WTC11 (cell line): ENCODE measurements at regions not wholly inside any gene's neighbourhood (a gene's known extent, or its start where the extent isn't known, plus 50 kb on each side); places are given as distances from the start of the nearest gene placed in this dataset.
"Not testable (repeated sequence)": the region's sequence is repeated elsewhere in the genome, so short reads cannot be mapped to it uniquely, and the experiment has no call there.

Experiments used
- ATAC-seq: fragments of 200-7000 bp; cut with Tn5 transposase; 2 replicates; pipeline ENCODE4 v1.10.0; 2021; ENCODE audit warnings: mild to moderate bottlenecking, moderate library complexity
- CTCF ChIA-PET: fragments of 300-600 bp; sonication (Branson Sonifier 250); formaldehyde crosslinking; loops from one replicate; lab custom pipeline; 2021; ENCODE audit warnings: antibody characterized with exemption; lab: Charles Lee
- POLR2A ChIA-PET: fragments of 350-600 bp; sonication (Branson Sonifier 250); formaldehyde crosslinking; loops from one replicate; lab custom pipeline; 2021; ENCODE audit warnings: antibody characterized with exemption; lab: Charles Lee
- DNase-seq: peaks from one replicate; pipeline ENCODE4 v3.0.0; 2021; ENCODE audit warnings: low spot score
- H3K27ac Mint-ChIP-seq: 2 replicates; pipeline ENCODE4 v1.8.0; 2021; ENCODE audit warnings: mixed read lengths
- H3K27me3 Mint-ChIP-seq: 2 replicates; pipeline ENCODE4 v1.8.0; 2021; ENCODE audit warnings: low read depth, mild to moderate bottlenecking, moderate library complexity, mixed read lengths
- H3K36me3 Mint-ChIP-seq: 2 replicates; pipeline ENCODE4 v1.8.0; 2021; ENCODE audit warnings: mixed read lengths
- H3K4me1 Mint-ChIP-seq: 2 replicates; pipeline ENCODE4 v1.8.0; 2022; ENCODE audit warnings: mixed read lengths
- H3K4me3 Mint-ChIP-seq: 2 replicates; pipeline ENCODE4 v1.8.0; 2021; ENCODE audit warnings: mild to moderate bottlenecking, moderate library complexity, mixed read lengths
- H3K9me3 Mint-ChIP-seq: 2 replicates; pipeline ENCODE4 v1.8.0; 2021; ENCODE audit warnings: mixed read lengths
- CREM ChIP-seq: sonication (generic); formaldehyde crosslinking; IDR thresholded peaks from 2 replicates; pipeline ENCODE4 v1.8.1; 2022; ENCODE audit warnings: mild to moderate bottlenecking, missing genetic modification reagents, moderate library complexity
- ESRRA ChIP-seq: sonication (generic); formaldehyde crosslinking; IDR thresholded peaks from 2 replicates; pipeline ENCODE4 v1.8.1; 2022; ENCODE audit warnings: mild to moderate bottlenecking, missing genetic modification reagents, borderline replicate concordance
- ETV6 ChIP-seq: sonication (generic); formaldehyde crosslinking; IDR thresholded peaks from 2 replicates; pipeline ENCODE4 v1.8.1; 2022; ENCODE audit warnings: mild to moderate bottlenecking, missing genetic modification reagents
- KAT7 ChIP-seq: sonication (generic); formaldehyde crosslinking; IDR thresholded peaks from 2 replicates; pipeline ENCODE4 v1.8.1; 2023; ENCODE audit warnings: missing genetic modification reagents, mild to moderate bottlenecking, borderline replicate concordance
- PRRX2 ChIP-seq: fragments of 250-450 bp; sonication (Bioruptor Pico); IDR thresholded peaks from 2 replicates; pipeline ENCODE4 v1.8.0; 2021; ENCODE audit warnings: mild to moderate bottlenecking
- SMAD3 ChIP-seq: sonication (generic); formaldehyde crosslinking; IDR thresholded peaks from 2 replicates; pipeline ENCODE4 v1.8.0; 2022; ENCODE audit warnings: missing genetic modification reagents, mild to moderate bottlenecking, borderline replicate concordance
- SMAD4 ChIP-seq: sonication (generic); formaldehyde crosslinking; IDR thresholded peaks from 2 replicates; pipeline ENCODE4 v1.8.0; 2022; ENCODE audit warnings: mild to moderate bottlenecking, missing genetic modification reagents
- SOX15 ChIP-seq: fragments of 250-450 bp; sonication (Bioruptor Pico); IDR thresholded peaks from 2 replicates; pipeline ENCODE4 v1.9.0; 2021; ENCODE audit warnings: mild to moderate bottlenecking
- ZNF396 ChIP-seq: fragments of 250-450 bp; sonication (Bioruptor Pico); IDR thresholded peaks from 2 replicates; pipeline ENCODE4 v1.8.0; 2021; ENCODE audit warnings: mild to moderate bottlenecking, moderate library complexity, borderline replicate concordance
- TF ChIP-seq, protein P1 (sequence below): sonication (generic); formaldehyde crosslinking; IDR thresholded peaks from 2 replicates; pipeline ENCODE4 v1.8.1; 2023; ENCODE audit warnings: mild to moderate bottlenecking, missing genetic modification reagents
- TF ChIP-seq, protein P2 (sequence below): sonication (generic); formaldehyde crosslinking; IDR thresholded peaks from 2 replicates; pipeline ENCODE4 v1.8.1; 2023; ENCODE audit warnings: mild to moderate bottlenecking, moderate library complexity, missing genetic modification reagents
- TF ChIP-seq, protein P3 (sequence below): fragments of 250-450 bp; sonication (Bioruptor Pico); IDR thresholded peaks from 2 replicates; pipeline ENCODE4 v1.9.0; 2021; ENCODE audit warnings: moderate library complexity, mild to moderate bottlenecking, inconsistent platforms, borderline replicate concordance
- TF ChIP-seq, protein P4 (sequence below): sonication (generic); formaldehyde crosslinking; conservative IDR thresholded peaks from 2 replicates; pipeline ENCODE4 v1.8.1; 2022; ENCODE audit warnings: mild to moderate bottlenecking, missing genetic modification reagents
- TF ChIP-seq, protein P5 (sequence below): fragments of 250-450 bp; sonication (Bioruptor Pico); conservative IDR thresholded peaks from 2 replicates; pipeline ENCODE4 v1.9.0; 2021; ENCODE audit warnings: mild to moderate bottlenecking
- TF ChIP-seq, protein P6 (sequence below): sonication (generic); formaldehyde crosslinking; IDR thresholded peaks from 2 replicates; pipeline ENCODE4 v1.8.0; 2022; ENCODE audit warnings: mild to moderate bottlenecking, missing genetic modification reagents
- TF ChIP-seq, protein P7 (sequence below): sonication (generic); formaldehyde crosslinking; IDR thresholded peaks from 2 replicates; pipeline ENCODE4 v1.8.1; 2022; ENCODE audit warnings: low read depth, mild to moderate bottlenecking, moderate library complexity, missing genetic modification reagents, borderline replicate concordance
- TF ChIP-seq, protein P8 (sequence below): fragments of 250-450 bp; sonication (Bioruptor Pico); IDR thresholded peaks from 2 replicates; pipeline ENCODE4 v1.9.0; 2021; ENCODE audit warnings: mild to moderate bottlenecking

DNA sequence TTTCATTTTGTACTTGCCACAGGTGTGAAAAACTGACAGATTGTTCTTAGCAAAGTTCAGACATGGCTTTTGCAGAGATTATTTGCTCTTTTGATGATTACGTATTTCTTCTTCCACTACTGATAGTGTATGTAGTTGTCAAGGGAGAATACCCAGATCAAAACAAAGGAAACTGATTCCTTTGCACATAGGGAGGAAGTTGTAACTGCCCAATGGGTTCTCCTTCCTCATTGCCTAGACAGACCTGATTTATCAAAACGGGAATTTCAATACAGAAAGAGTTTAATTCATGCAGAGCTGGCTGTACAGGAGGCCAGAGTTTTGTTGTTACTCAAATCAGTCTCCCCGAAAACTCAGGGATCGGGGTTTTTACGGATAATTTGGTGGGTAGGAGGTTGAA is 214.7 kb downstream of the BCAS1 start (continued):
- TF ChIP-seq, protein P1, sequence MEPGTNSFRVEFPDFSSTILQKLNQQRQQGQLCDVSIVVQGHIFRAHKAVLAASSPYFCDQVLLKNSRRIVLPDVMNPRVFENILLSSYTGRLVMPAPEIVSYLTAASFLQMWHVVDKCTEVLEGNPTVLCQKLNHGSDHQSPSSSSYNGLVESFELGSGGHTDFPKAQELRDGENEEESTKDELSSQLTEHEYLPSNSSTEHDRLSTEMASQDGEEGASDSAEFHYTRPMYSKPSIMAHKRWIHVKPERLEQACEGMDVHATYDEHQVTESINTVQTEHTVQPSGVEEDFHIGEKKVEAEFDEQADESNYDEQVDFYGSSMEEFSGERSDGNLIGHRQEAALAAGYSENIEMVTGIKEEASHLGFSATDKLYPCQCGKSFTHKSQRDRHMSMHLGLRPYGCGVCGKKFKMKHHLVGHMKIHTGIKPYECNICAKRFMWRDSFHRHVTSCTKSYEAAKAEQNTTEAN (CRISPR knock-in tag), result no peak
- no peak for TF ChIP-seq PRRX2 (CRISPR knock-in tag)
- TF ChIP-seq, protein P2, sequence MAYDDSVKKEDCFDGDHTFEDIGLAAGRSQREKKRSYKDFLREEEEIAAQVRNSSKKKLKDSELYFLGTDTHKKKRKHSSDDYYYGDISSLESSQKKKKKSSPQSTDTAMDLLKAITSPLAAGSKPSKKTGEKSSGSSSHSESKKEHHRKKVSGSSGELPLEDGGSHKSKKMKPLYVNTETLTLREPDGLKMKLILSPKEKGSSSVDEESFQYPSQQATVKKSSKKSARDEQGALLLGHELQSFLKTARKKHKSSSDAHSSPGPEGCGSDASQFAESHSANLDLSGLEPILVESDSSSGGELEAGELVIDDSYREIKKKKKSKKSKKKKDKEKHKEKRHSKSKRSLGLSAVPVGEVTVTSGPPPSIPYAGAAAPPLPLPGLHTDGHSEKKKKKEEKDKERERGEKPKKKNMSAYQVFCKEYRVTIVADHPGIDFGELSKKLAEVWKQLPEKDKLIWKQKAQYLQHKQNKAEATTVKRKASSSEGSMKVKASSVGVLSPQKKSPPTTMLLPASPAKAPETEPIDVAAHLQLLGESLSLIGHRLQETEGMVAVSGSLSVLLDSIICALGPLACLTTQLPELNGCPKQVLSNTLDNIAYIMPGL, result no peak
- TF ChIP-seq ETV6 (CRISPR knock-in tag), result no peak
- TF ChIP-seq ESRRA (CRISPR knock-in tag), result no peak
- TF ChIP-seq ZNF396 (CRISPR knock-in tag), result no peak
- TF ChIP-seq, protein P3, sequence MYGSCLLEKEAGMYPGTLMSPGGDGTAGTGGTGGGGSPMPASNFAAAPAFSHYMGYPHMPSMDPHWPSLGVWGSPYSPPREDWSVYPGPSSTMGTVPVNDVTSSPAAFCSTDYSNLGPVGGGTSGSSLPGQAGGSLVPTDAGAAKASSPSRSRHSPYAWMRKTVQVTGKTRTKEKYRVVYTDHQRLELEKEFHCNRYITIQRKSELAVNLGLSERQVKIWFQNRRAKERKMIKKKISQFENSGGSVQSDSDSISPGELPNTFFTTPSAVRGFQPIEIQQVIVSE (CRISPR knock-in tag), result no peak
- TF ChIP-seq, protein P4, sequence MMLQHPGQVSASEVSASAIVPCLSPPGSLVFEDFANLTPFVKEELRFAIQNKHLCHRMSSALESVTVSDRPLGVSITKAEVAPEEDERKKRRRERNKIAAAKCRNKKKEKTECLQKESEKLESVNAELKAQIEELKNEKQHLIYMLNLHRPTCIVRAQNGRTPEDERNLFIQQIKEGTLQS (CRISPR knock-in tag), result no peak

DNA sequence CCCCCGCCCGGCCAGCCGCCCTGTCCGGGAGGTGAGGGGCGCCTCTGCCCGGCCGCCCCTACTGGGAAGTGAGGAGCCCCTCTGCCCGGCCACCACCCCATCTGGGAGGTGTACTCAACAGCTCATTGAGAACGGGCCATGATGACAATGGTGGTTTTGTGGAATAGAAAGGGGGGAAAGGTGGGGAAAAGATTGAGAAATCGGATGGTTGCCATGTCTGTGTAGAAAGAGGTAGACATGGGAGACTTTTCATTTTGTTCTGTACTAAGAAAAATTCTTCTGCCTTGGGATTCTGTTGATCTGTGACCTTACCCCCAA is 215.8 kb downstream of the BCAS1 start:
- CTCF ChIA-PET, H3K36me3 Mint-ChIP-seq: not testable (repeated sequence)

DNA sequence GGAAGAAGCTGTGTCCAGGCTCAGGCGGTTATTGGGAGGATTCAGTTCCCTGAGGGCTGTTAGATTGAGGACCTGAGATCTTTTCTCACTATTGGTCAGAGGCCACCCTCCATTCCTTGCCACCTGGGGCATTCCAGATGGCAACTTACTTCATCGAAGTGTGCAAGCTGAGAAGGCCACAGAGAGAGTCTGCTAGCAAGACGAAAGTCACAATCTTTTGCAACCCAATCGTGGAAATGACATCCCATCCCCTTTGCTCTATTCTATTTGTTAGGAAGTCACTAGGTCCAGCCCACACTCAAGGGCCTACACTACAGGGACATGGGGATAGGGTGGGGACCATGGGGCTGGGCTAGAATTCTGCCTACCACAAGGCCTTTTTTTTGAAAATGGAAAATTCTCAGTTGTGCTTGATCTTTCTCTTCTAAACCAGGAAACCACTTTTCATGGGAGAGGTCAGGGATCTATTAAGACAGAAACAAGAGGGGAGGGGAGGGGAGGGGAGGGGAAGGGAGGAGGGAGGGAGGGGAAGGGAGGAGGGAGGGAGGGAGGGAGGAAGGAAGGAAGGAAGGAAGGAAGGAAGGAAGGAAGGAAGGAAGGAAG is 217.2 kb downstream of the BCAS1 start:
- H3K27me3 Mint-ChIP-seq, result peaks cover 5% of the 10 kb centered on the region; the same call in 1 of the 2 replicates
- no peak overlapping the region for H3K27ac Mint-ChIP-seq
- ChIA-PET CTCF (no interaction called here), POLR2A (no interaction called here)
- peaks cover 36% of the 10 kb centered on the region for H3K4me1 Mint-ChIP-seq
- ATAC-seq (no peak), DNase-seq (no peak)
- TF ChIP-seq, protein P5, sequence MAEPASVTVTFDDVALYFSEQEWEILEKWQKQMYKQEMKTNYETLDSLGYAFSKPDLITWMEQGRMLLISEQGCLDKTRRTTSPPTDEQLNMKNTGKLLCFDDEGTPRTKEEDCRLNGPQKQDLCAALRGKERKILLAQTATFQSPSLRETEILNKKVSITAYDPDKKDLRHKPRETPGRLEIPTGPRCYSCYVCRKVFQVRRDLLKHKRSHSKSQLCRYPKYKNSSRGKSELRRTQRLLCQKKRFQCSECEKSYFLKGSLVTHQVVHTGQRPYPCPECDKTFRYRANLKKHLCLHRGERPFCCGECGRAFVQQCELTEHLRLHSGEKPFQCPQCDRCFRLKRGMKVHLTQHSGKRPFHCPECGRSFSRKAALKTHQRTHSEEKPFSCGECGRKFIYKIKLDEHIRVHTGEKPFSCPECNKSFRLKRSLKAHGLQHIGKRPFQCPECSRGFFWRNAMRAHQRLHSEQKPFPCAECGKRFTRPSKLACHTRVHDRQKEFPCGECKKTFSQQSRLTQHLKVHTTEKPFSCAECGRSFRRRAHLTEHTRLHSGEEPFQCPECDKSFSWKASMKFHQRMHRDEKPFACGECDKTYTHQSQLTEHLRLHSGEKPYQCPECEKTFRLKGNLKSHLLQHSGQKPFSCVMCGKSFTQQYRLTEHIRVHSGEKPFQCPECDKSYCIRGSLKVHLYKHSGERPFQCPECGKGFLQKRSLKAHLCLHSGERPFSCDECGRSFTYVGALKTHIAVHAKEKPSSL (CRISPR knock-in tag), result no peak
- TF ChIP-seq SMAD3 (CRISPR knock-in tag) (no peak), KAT7 (CRISPR knock-in tag) (no peak), SMAD4 (CRISPR knock-in tag) (no peak), SOX15 (CRISPR knock-in tag) (no peak), CREM (no peak)
- TF ChIP-seq, protein P6, sequence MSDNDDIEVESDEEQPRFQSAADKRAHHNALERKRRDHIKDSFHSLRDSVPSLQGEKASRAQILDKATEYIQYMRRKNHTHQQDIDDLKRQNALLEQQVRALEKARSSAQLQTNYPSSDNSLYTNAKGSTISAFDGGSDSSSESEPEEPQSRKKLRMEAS (CRISPR knock-in tag), result no peak
- TF ChIP-seq, protein P7, sequence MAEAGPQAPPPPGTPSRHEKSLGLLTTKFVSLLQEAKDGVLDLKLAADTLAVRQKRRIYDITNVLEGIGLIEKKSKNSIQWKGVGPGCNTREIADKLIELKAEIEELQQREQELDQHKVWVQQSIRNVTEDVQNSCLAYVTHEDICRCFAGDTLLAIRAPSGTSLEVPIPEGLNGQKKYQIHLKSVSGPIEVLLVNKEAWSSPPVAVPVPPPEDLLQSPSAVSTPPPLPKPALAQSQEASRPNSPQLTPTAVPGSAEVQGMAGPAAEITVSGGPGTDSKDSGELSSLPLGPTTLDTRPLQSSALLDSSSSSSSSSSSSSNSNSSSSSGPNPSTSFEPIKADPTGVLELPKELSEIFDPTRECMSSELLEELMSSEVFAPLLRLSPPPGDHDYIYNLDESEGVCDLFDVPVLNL (CRISPR knock-in tag), result no peak
- TF ChIP-seq, protein P4 (CRISPR knock-in tag), result no peak
- TF ChIP-seq, protein P8, sequence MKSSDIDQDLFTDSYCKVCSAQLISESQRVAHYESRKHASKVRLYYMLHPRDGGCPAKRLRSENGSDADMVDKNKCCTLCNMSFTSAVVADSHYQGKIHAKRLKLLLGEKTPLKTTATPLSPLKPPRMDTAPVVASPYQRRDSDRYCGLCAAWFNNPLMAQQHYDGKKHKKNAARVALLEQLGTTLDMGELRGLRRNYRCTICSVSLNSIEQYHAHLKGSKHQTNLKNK, result no peak
- H3K36me3 Mint-ChIP-seq, result peaks cover 8% of the 10 kb centered on the region
- H3K4me3 Mint-ChIP-seq, result no peak overlapping the region
- peaks cover 6% of the 10 kb centered on the region for H3K9me3 Mint-ChIP-seq

More for the DNA sequence above, 215.8 kb downstream of the BCAS1 start:
- H3K9me3 Mint-ChIP-seq, H3K27me3 Mint-ChIP-seq, H3K4me3 Mint-ChIP-seq, POLR2A ChIA-PET, DNase-seq, H3K27ac Mint-ChIP-seq, ATAC-seq: not testable (repeated sequence)
- H3K4me1 Mint-ChIP-seq, result peaks cover 37% of the 10 kb centered on the region
